ENCODE measurements at regions not wholly inside any gene's neighbourhood (a gene's known extent, or its start where the extent isn't known, plus 50 kb on each side); places are given as distances from the start of the nearest gene placed in this dataset.

DNA sequence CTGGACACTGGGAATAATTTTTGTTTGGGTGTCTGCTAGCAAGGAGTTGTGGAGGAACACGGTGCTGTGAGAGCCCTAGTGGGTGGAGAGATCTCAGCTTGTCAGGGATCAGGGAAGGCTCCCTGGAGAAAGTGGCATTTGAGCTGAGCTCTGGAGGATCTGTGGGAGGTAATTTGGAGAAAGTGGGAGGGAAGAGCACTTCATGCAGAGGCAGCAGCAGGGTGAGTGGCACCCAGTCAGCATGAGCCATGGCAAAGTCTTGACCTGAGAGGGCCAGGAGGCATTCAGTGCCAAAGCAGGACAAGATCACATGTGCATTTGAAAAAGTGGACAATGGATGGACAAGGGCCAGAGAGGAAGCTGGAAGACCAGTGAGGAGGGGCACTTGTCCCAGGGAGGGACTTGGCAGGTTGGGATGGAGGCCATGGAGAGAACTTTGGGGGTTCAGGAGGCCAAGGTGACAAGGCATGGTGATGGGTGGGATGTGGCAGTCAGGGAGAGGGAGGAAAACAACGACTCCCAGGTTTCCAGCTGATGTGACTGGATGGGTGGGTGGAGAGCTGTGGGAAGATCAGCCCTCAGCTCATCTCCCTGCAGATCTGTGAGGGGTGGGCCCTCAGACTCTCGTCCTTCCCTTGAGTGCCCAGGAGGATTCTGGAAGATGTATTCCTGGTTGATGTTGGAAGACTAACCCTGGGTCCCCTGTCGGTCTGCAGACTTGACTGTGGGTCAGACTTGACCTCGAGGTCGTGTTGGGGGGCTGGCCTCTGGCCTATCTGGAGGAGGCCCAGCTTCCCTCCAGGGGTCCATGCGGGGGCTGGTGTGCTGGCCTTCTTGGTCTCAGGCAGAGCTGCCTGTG is 68.9 kb upstream of the PITX1 start:
- H3K27ac ChIP-seq, result no peak overlapping the region
- no peaks in the 10 kb centered on the region for H4K20me1 ChIP-seq (ENCODE audit: insufficient read depth)
- H2AFZ ChIP-seq (ENCODE audit: low read depth), result no peak overlapping the region
- H3K4me3 ChIP-seq (IDR thresholded peaks at IDR 0.05; ENCODE audit: insufficient read depth, low read depth, low read length), result no peak overlapping the region
- no peak overlapping the region for H3K4me2 ChIP-seq
- TF ChIP-seq, protein P1, sequence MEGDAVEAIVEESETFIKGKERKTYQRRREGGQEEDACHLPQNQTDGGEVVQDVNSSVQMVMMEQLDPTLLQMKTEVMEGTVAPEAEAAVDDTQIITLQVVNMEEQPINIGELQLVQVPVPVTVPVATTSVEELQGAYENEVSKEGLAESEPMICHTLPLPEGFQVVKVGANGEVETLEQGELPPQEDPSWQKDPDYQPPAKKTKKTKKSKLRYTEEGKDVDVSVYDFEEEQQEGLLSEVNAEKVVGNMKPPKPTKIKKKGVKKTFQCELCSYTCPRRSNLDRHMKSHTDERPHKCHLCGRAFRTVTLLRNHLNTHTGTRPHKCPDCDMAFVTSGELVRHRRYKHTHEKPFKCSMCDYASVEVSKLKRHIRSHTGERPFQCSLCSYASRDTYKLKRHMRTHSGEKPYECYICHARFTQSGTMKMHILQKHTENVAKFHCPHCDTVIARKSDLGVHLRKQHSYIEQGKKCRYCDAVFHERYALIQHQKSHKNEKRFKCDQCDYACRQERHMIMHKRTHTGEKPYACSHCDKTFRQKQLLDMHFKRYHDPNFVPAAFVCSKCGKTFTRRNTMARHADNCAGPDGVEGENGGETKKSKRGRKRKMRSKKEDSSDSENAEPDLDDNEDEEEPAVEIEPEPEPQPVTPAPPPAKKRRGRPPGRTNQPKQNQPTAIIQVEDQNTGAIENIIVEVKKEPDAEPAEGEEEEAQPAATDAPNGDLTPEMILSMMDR (conservative IDR thresholded peaks at IDR 0.05; ENCODE audit: low read depth, low read length), result no peak
- no peaks in the 10 kb centered on the region for H3K36me3 ChIP-seq (ENCODE audit: insufficient read depth)
- no peak overlapping the region for H3K9ac ChIP-seq
- H3K79me2 ChIP-seq (ENCODE audit: insufficient read depth, low read depth), result no peaks in the 10 kb centered on the region
- H3K4me1 ChIP-seq (ENCODE audit: low read depth, poor library complexity, severe bottlenecking), result no peaks in the 10 kb centered on the region
- H3K27me3 ChIP-seq (ENCODE audit: insufficient read depth, low read depth), result no peaks in the 10 kb centered on the region

DNA sequence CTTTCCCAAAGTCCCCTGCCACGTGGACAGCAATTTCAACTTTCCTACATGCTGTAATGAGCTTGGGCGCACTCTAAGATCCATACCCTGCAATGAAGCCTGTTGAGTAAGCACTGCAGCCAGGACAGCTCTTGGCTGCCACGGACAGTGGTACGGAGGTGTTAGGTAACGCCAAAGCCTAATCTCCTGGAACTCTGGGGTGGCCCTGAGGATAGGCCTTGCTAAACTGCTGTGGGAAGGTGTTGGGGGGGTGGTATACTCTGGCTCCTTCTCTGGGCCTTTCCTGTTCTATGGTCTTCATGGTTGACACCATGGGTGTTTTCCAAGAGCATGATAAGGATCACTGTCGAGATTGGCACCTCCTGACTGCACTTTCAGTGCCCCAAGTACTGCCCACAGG is 66.4 kb upstream of the PITX1 start:
- TF ChIP-seq, protein P1 (conservative IDR thresholded peaks at IDR 0.05; ENCODE audit: low read depth, low read length), result no peak
- H3K4me3 ChIP-seq (IDR thresholded peaks at IDR 0.05; ENCODE audit: insufficient read depth, low read depth, low read length), result no peak overlapping the region
- H4K20me1 ChIP-seq (ENCODE audit: insufficient read depth), result no peaks in the 10 kb centered on the region
- no peak overlapping the region for H3K27ac ChIP-seq
- no peaks in the 10 kb centered on the region for H3K4me1 ChIP-seq (ENCODE audit: low read depth, poor library complexity, severe bottlenecking)
- H3K9ac ChIP-seq, result no peak overlapping the region
- H3K27me3 ChIP-seq (ENCODE audit: insufficient read depth, low read depth), result no peaks in the 10 kb centered on the region
- no peaks in the 10 kb centered on the region for H3K36me3 ChIP-seq (ENCODE audit: insufficient read depth)
- H2AFZ ChIP-seq (ENCODE audit: low read depth), result no peak overlapping the region
- no peaks in the 10 kb centered on the region for H3K79me2 ChIP-seq (ENCODE audit: insufficient read depth, low read depth)
- H3K4me2 ChIP-seq, result no peak overlapping the region

DNA sequence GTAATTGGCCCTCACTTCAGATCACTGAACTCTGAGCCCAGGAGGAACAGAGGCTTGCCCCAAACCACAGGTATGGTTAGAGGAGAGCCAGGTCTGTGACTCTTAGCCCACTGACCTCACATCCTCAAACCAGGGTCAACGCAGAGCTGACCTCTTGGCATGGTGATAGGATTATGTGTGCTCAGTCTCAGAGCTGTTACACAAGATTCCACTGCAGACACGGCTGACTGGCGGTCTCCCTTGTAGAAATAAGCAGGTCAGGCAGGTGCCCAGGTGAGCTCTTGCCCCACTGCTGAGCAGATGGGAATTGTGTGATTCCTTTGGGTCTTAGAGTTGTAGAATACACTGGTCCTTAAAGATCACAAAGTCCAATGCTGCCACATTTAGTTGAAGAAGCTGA is 66.0 kb upstream of the PITX1 start:
- Histone ChIP-seq H2AFZ (ENCODE audit: low read depth) (no peak overlapping the region), H3K27me3 (ENCODE audit: insufficient read depth, low read depth) (no peaks in the 10 kb centered on the region), H4K20me1 (ENCODE audit: insufficient read depth) (no peaks in the 10 kb centered on the region), H3K9ac (no peak overlapping the region), H3K4me1 (ENCODE audit: low read depth, poor library complexity, severe bottlenecking) (no peaks in the 10 kb centered on the region), H3K4me3 (IDR thresholded peaks at IDR 0.05; ENCODE audit: insufficient read depth, low read depth, low read length) (no peak overlapping the region), H3K79me2 (ENCODE audit: insufficient read depth, low read depth) (no peaks in the 10 kb centered on the region), H3K27ac (no peak overlapping the region), H3K4me2 (no peak overlapping the region), H3K36me3 (ENCODE audit: insufficient read depth) (no peaks in the 10 kb centered on the region)
- TF ChIP-seq, protein P1 (conservative IDR thresholded peaks at IDR 0.05; ENCODE audit: low read depth, low read length), result no peak

DNA sequence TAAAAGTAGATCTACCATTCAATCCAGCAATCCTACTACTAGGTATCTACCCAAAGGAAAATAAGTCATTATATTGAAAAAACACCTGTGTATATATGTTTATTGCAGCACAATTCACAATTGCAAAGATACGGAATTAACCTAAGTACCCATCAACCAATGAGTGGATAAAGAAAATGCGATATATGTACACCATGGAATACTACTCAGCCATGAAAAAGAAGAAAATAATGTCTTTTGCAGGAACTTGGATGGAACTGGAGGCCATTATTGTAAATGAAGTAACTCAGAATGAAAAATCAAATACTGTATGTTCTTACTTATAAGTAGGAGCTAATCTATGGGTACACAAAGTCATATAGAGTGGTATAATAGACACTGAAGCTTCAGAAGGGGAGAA is 63.4 kb upstream of the PITX1 start:
- H3K4me3 ChIP-seq (IDR thresholded peaks at IDR 0.05; ENCODE audit: insufficient read depth, low read depth, low read length), result no peak overlapping the region
- no peaks in the 10 kb centered on the region for H4K20me1 ChIP-seq (ENCODE audit: insufficient read depth)
- TF ChIP-seq, protein P1 (conservative IDR thresholded peaks at IDR 0.05; ENCODE audit: low read depth, low read length), result no peak
- no peaks in the 10 kb centered on the region for H3K27me3 ChIP-seq (ENCODE audit: insufficient read depth, low read depth)
- no peaks in the 10 kb centered on the region for H3K79me2 ChIP-seq (ENCODE audit: insufficient read depth, low read depth)
- no peaks in the 10 kb centered on the region for H3K4me1 ChIP-seq (ENCODE audit: low read depth, poor library complexity, severe bottlenecking)
- H3K27ac ChIP-seq, result no peak overlapping the region
- H3K9ac ChIP-seq, result no peak overlapping the region
- H3K36me3 ChIP-seq (ENCODE audit: insufficient read depth), result no peaks in the 10 kb centered on the region
- H3K4me2 ChIP-seq, result no peak overlapping the region
- no peak overlapping the region for H2AFZ ChIP-seq (ENCODE audit: low read depth)
